IMR-90 (cell line): ENCODE measurements at regions not wholly inside any gene's neighbourhood (a gene's known extent, or its start where the extent isn't known, plus 50 kb on each side); places are given as distances from the start of the nearest gene placed in this dataset.

Experiments
- CEBPB ChIP-seq: IDR thresholded peaks from 2 replicates; pipeline ENCODE4 v1.6.1; 2012; ENCODE audit warnings: low read depth, low read length, improper control_type of control experiment
- CHD1 ChIP-seq: IDR thresholded peaks from 2 replicates; pipeline ENCODE4 v1.6.1; 2012; ENCODE audit warnings: low read depth, low read length, improper control_type of control experiment
- CTCF ChIP-seq: conservative IDR thresholded peaks from 2 replicates; pipeline ENCODE4 v1.5.1; 2012; ENCODE audit warnings: mild to moderate bottlenecking, low read depth, low read length, improper control_type of control experiment
- MAFK ChIP-seq: IDR thresholded peaks from 2 replicates; pipeline ENCODE4 v1.6.1; 2012; ENCODE audit warnings: low read depth, low read length, improper control_type of control experiment
- POLR2A ChIP-seq: IDR thresholded peaks from 2 replicates; pipeline ENCODE4 v1.6.1; 2012; ENCODE audit warnings: mild to moderate bottlenecking, low read depth, low read length
- RFX5 ChIP-seq: IDR thresholded peaks from 2 replicates; pipeline ENCODE4 v1.8.0; 2012; ENCODE audit warnings: low read depth, mild to moderate bottlenecking, low read length, moderate library complexity
- SMC3 ChIP-seq: fragments of 150-350 bp; IDR thresholded peaks from 2 replicates; pipeline ENCODE4 v1.6.1; 2016; ENCODE audit warnings: low read depth, mild to moderate bottlenecking, antibody characterized with exemption, low read length, moderate library complexity
- USF2 ChIP-seq: fragments of 150-350 bp; IDR thresholded peaks from 2 replicates; pipeline ENCODE4 v1.6.1; 2017; ENCODE audit warnings: mild to moderate bottlenecking, antibody characterized with exemption, low read length, low read depth

DNA sequence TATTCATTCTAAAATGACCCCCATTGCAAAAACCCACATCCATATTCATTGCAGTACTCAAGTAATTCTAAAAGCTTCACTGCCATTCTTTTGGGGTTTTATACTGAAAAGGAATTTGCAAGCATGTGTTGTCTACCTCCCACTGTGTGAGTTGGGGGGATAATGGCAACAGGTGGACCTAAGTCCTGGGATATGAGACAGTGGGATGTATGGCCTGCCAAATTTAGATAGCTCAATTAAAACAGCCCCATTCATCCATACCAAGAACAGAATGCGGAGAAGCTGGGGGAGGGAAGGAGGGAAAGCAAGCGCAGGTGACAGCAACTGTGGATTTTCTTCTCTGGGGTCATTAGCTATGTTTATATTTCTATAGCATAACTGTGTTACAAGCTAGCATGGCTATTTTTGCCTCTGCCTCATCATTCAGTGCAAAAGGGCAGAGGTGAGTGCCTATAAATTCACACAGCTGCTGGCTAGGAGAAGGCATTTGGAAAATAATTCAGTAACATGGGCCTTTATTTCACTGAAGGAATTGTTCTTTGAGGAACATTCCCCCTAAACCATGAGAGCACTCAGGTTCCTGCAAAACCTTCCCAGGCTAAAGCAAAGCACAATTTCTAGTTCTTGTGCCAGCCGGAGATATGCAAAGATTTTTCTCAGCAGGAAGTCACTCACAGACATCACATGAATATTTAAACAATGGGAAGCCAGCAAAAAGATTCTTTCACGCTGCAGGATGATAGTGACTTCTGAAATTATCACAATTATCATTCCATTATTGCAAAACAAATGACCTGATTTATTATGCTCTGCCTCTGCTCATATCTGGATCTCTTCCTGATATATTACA is 393.9 kb upstream of the ACVR2A start:
- TF ChIP-seq CTCF = no peak
- TF ChIP-seq CHD1 = no peak
- no peak for TF ChIP-seq USF2
- TF ChIP-seq POLR2A = no peak
- no peak for TF ChIP-seq CEBPB
- no peak for TF ChIP-seq RFX5
- no peak for TF ChIP-seq SMC3
- TF ChIP-seq MAFK = no peak
